CD4-positive, alpha-beta T cell (primary cell): ENCODE measurements at regions not wholly inside any gene's neighbourhood (a gene's known extent, or its start where the extent isn't known, plus 50 kb on each side); places are given as distances from the start of the nearest gene placed in this dataset.

Source experiments
- ATAC-seq: fragments of 200-7000 bp; cut with Tn5 transposase; one replicate; pipeline ENCODE4 v1.10.0; 2022; ENCODE audit warnings: mild to moderate bottlenecking; ENCODE audit not compliant: poor library complexity
- CTCF ChIA-PET: fragments of 350-600 bp; sonication (Branson Sonifier 250); formaldehyde crosslinking; loops from one replicate; lab custom pipeline; 2021; ENCODE audit warnings: antibody characterized with exemption, inconsistent platforms; lab: Charles Lee
- POLR2A ChIA-PET: fragments of 350-600 bp; sonication (Branson Sonifier 250); formaldehyde crosslinking; loops from one replicate; lab custom pipeline; 2021; ENCODE audit warnings: antibody characterized with exemption, inconsistent platforms; lab: Charles Lee
- DNase-seq, 14 experiments: peaks; one replicate each; pipeline ENCODE4 v3.0.0-alpha.2; 2013 to 2020; ENCODE audit warnings: mixed read lengths in 2 of 14
- H3K27ac ChIP-seq, 2 donors: one replicate each; pipeline versions ENCODE4 v1.5.1 to v1.7.0; 2013; ENCODE audit warnings: low read length in 2 of 2, low read depth in 1 of 2, mild to moderate bottlenecking in 1 of 2
- H3K27me3 ChIP-seq, 2 experiments: 1 replicate in 1 of 2; 2 replicates in 1 of 2; pipeline versions ENCODE4 v1.6.1 to v1.7.0; 2013; ENCODE audit warnings: low read length in 2 of 2, control low read depth in 1 of 2, mild to moderate bottlenecking in 1 of 2, moderate library complexity in 1 of 2; ENCODE audit not compliant: insufficient read depth in 2 of 2, control insufficient read depth in 1 of 2
- H3K36me3 ChIP-seq: one replicate; pipeline ENCODE4 v1.6.1; 2013; ENCODE audit warnings: low read length, control low read depth; ENCODE audit not compliant: insufficient read depth
- H3K4me1 ChIP-seq: one replicate; pipeline ENCODE4 v1.6.1; 2013; ENCODE audit warnings: low read length, control low read depth; ENCODE audit not compliant: insufficient read depth
- H3K4me3 ChIP-seq: one replicate; pipeline ENCODE4 v1.5.1; 2013; ENCODE audit warnings: mild to moderate bottlenecking, low read length, moderate library complexity
- H3K9me3 ChIP-seq, 2 experiments: 1 replicate in 1 of 2; 2 replicates in 1 of 2; pipeline versions ENCODE4 v1.6.1 to v1.7.0; 2013; ENCODE audit warnings: low read length in 2 of 2, mild to moderate bottlenecking in 2 of 2, control low read depth in 1 of 2, moderate library complexity in 1 of 2; ENCODE audit not compliant: control insufficient read depth in 1 of 2, insufficient read depth in 1 of 2
- H3K27ac Mint-ChIP-seq: one replicate; pipeline ENCODE4 v1.8.0; 2020; ENCODE audit warnings: mixed read lengths
- H3K27me3 Mint-ChIP-seq: one replicate; pipeline ENCODE4 v1.8.0; 2021; ENCODE audit warnings: mixed read lengths
- H3K36me3 Mint-ChIP-seq: one replicate; pipeline ENCODE4 v1.8.0; 2021; ENCODE audit warnings: low read depth, mixed read lengths
- H3K4me1 Mint-ChIP-seq: one replicate; pipeline ENCODE4 v1.8.0; 2021; ENCODE audit warnings: low read depth, mixed read lengths
- H3K4me3 Mint-ChIP-seq: one replicate; pipeline ENCODE4 v1.8.0; 2020; ENCODE audit warnings: mild to moderate bottlenecking, mixed read lengths
- H3K9me3 Mint-ChIP-seq: one replicate; pipeline ENCODE4 v1.8.0; 2020; ENCODE audit warnings: mixed read lengths
- CTCF ChIP-seq: fragments of 200-600 bp; IDR thresholded peaks from one replicate; pipeline ENCODE4 v1.8.0; 2022; ENCODE audit warnings: antibody characterized with exemption, mild to moderate bottlenecking
- intact Hi-C, 2 experiments: fragments of 100-400 bp; cut with DNase I in 1 of 2; cut with micrococcal nuclease in 1 of 2; formaldehyde crosslinking; loops; one replicate each; pipeline versions ENCODE4 v1.15.1 to v1.9.0; 2023 to 2025; cut with DNase I, micrococcal nuclease

GRCh38 chr12:98137278-98137677 lies 378.1 kb upstream of the TMPO start:
- Mint-ChIP-seq H3K4me3 (no peak overlapping the region), H3K27ac (no peak overlapping the region), H3K36me3 (no peaks in the 10 kb centered on the region), H3K9me3 (no peaks in the 10 kb centered on the region), H3K4me1 (no peaks in the 10 kb centered on the region), H3K27me3 (peaks cover 17% of the 10 kb centered on the region)
- intact Hi-C loops, result no loop called here
- DNase-seq (no peak), ATAC-seq (no peak)
- H3K4me1 ChIP-seq, result no peaks in the 10 kb centered on the region
- H3K4me3 ChIP-seq, result no peak overlapping the region
- CTCF ChIA-PET, result no interaction called here
- POLR2A ChIA-PET, result no interaction called here
- no peak overlapping the region for H3K27ac ChIP-seq
- TF ChIP-seq CTCF, result no peak
- H3K9me3 ChIP-seq, result no peaks in the 10 kb centered on the region
- H3K36me3 ChIP-seq, result no peaks in the 10 kb centered on the region
- peaks cover 0 to 3% of the 10 kb centered on the region in 2 experiments for H3K27me3 ChIP-seq

GRCh38 chr12:98144953-98145352 lies 370.4 kb upstream of the TMPO start:
- H3K4me1 Mint-ChIP-seq, result no peaks in the 10 kb centered on the region

GRCh38 chr12:98146043-98146442 lies 369.3 kb upstream of the TMPO start:
- Histone ChIP-seq H3K4me1 (no peaks in the 10 kb centered on the region), H3K4me3 (no peak overlapping the region), H3K27me3 (peaks cover 0 to 7% of the 10 kb centered on the region in 2 experiments), H3K36me3 (no peaks in the 10 kb centered on the region), H3K27ac (no peak overlapping the region), H3K9me3 (no peaks in the 10 kb centered on the region)
- ChIA-PET CTCF (no interaction called here), POLR2A (no interaction called here)
- no peaks in the 10 kb centered on the region for H3K4me1 Mint-ChIP-seq
- no peaks in the 10 kb centered on the region for H3K36me3 Mint-ChIP-seq
- DNase-seq, result no peak
- H3K27me3 Mint-ChIP-seq, result no peaks in the 10 kb centered on the region
- TF ChIP-seq CTCF, result no peak
- H3K9me3 Mint-ChIP-seq, result peaks cover 2% of the 10 kb centered on the region
- intact Hi-C loops, result no loop called here
- ATAC-seq, result no peak
- H3K27ac Mint-ChIP-seq, result no peak overlapping the region
- H3K4me3 Mint-ChIP-seq, result no peak overlapping the region

More at GRCh38 chr12:98144953-98145352, 370.4 kb upstream of the TMPO start:
- Histone ChIP-seq H3K4me1 (no peaks in the 10 kb centered on the region), H3K27ac (no peak overlapping the region), H3K36me3 (no peaks in the 10 kb centered on the region), H3K27me3 (peaks cover 0 to 7% of the 10 kb centered on the region in 2 experiments), H3K9me3 (no peaks in the 10 kb centered on the region), H3K4me3 (no peak overlapping the region)
- Mint-ChIP-seq H3K27ac (no peak overlapping the region), H3K36me3 (no peaks in the 10 kb centered on the region), H3K27me3 (no peaks in the 10 kb centered on the region), H3K4me3 (no peak overlapping the region), H3K9me3 (peaks cover 2% of the 10 kb centered on the region)
- intact Hi-C loops, result no loop called here
- DNase-seq (no peak), ATAC-seq (no peak)
- TF ChIP-seq CTCF, result no peak
- ChIA-PET CTCF (no interaction called here), POLR2A (no interaction called here)
